ENCODE measurements at regions not wholly inside any gene's neighbourhood (a gene's known extent, or its start where the extent isn't known, plus 50 kb on each side); places are given as distances from the start of the nearest gene placed in this dataset.
"Not testable (repeated sequence)": the region's sequence is repeated elsewhere in the genome, so short reads cannot be mapped to it uniquely, and the experiment has no call there.

GRCh38 chr4:146049802-146050201 is 111.2 kb upstream of the ZNF827 start:
- H3K4me3 ChIP-seq (ENCODE audit: low read depth, poor library complexity, severe bottlenecking): no peak overlapping the region
- WGBS, 2 donors: 90% methylated on average over 4 of the region's 4 CpGs
- TF ChIP-seq CTCF (IDR thresholded peaks at IDR 0.05) (no peak), POLR2A (IDR thresholded peaks at IDR 0.05) (no peak)
- DNase-seq (ENCODE audit: low spot score in 2 of 2): no peak
- intact Hi-C loops (cut with DNase I; ENCODE audit: low total_unique reads): no loop called here

DNA sequence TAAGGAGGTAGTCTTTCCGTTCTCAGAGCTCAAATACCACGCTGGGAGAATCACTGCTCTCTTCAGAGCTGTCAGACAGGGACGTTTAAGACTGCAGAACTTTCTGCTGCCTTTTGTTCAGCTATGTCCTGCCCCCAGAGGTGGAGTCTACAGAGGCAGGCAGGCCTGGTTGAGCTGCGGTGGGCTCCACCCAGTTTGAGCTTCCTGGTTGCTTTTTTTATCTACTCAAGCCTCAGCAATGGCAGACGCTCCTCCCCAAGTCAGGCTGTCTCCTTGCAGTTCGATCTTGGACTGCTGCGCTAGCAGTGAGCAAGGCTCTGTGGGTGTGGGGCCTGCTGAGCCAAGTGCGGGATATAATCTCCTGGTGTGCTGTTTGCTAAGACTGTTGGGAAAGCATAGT is 109.1 kb upstream of the ZNF827 start:
- H3K4me3 ChIP-seq (ENCODE audit: low read depth, poor library complexity, severe bottlenecking); intact Hi-C loops (cut with DNase I; ENCODE audit: low total_unique reads); DNase-seq (ENCODE audit: low spot score in 2 of 2): not testable (repeated sequence)
- WGBS, 2 donors: 83 to 88% methylated on average over 7 to 8 of the region's 8 CpGs

GRCh38 chr4:146041139-146042004 is 102.7 kb upstream of the ZNF827 start:
- DNase-seq (ENCODE audit: low spot score in 2 of 2): no peak
- H3K4me3 ChIP-seq (ENCODE audit: low read depth, poor library complexity, severe bottlenecking): no peak overlapping the region
- 76 to 83% methylated on average over 3 of the region's 3 CpGs for WGBS, 2 donors
- intact Hi-C loops (cut with DNase I; ENCODE audit: low total_unique reads): no loop called here
- TF ChIP-seq CTCF (IDR thresholded peaks at IDR 0.05): no peak
- TF ChIP-seq POLR2A (IDR thresholded peaks at IDR 0.05): no peak

GRCh38 chr4:146040623-146041022 is 102.0 kb upstream of the ZNF827 start:
- no peak for TF ChIP-seq CTCF (IDR thresholded peaks at IDR 0.05)
- no peak for TF ChIP-seq POLR2A (IDR thresholded peaks at IDR 0.05)
- no peak for DNase-seq (ENCODE audit: low spot score in 2 of 2)
- intact Hi-C loops (cut with DNase I; ENCODE audit: low total_unique reads): no loop called here
- 44 to 47% methylated on average over 1 of the region's 1 CpG for WGBS, 2 donors
- no peak overlapping the region for H3K4me3 ChIP-seq (ENCODE audit: low read depth, poor library complexity, severe bottlenecking)

DNA sequence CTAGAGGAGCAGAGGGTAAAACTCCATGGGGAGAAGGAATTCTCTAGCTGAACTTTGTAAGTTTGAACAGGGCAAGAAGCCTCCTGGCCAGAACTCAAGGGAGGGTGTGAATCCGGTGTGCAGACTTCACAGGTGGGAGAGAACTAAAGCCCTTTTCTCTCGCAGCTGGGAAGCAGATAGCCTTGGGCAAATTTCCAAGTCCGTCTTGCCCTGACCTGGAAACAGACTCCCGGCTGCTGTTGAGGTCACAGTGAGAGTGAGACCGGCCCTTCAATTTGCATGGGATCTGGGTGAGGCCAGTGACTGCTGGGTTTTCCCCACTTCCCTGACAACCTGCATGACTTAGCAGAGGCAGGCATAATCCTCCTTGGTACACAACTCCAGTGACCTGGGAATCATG is 94.5 kb upstream of the ZNF827 start:
- H3K4me3 ChIP-seq (ENCODE audit: low read depth, poor library complexity, severe bottlenecking): no peak overlapping the region
- no peak for TF ChIP-seq POLR2A (IDR thresholded peaks at IDR 0.05)
- no peak for TF ChIP-seq CTCF (IDR thresholded peaks at IDR 0.05)
- DNase-seq (ENCODE audit: low spot score in 2 of 2): no peak
- 25 to 40% methylated on average over 5 of the region's 5 CpGs for WGBS, 2 donors
- intact Hi-C loops (cut with DNase I; ENCODE audit: low total_unique reads): no loop called here

GRCh38 chr4:146032234-146032860 is 93.7 kb upstream of the ZNF827 start:
- TF ChIP-seq POLR2A (IDR thresholded peaks at IDR 0.05): no peak
- no peak for TF ChIP-seq CTCF (IDR thresholded peaks at IDR 0.05)
- no peak for DNase-seq (ENCODE audit: low spot score in 2 of 2)
- intact Hi-C loops (cut with DNase I; ENCODE audit: low total_unique reads): no loop called here
- WGBS, 2 donors: 33% methylated on average over 7 of the region's 7 CpGs
- no peak overlapping the region for H3K4me3 ChIP-seq (ENCODE audit: low read depth, poor library complexity, severe bottlenecking)
